Ovary (tissue), 7 donors: ENCODE measurements at regions not wholly inside any gene's neighbourhood (a gene's known extent, or its start where the extent isn't known, plus 50 kb on each side); places are given as distances from the start of the nearest gene placed in this dataset.

Experiments
- DNase-seq, 5 donors: peaks; one replicate each; pipeline ENCODE4 v3.0.0-alpha.2; 2019 to 2020
- H3K27ac ChIP-seq, 2 donors: fragments of 200-600 bp; one replicate each; pipeline versions ENCODE4 v1.5.1 to v1.8.0; 2019 to 2022
- H3K27me3 ChIP-seq: fragments of 200-600 bp; one replicate; pipeline ENCODE4 v1.8.0; 2022
- H3K36me3 ChIP-seq: fragments of 200-600 bp; sonication (generic); one replicate; pipeline ENCODE4 v1.5.1; 2019
- H3K4me1 ChIP-seq: one replicate; pipeline ENCODE4 v1.8.1; 2013; ENCODE audit warnings: mild to moderate bottlenecking, moderate library complexity; ENCODE audit not compliant: insufficient read depth
- H3K4me3 ChIP-seq: fragments of 200-600 bp; sonication (generic); one replicate; pipeline ENCODE4 v1.5.1; 2017
- H3K9me3 ChIP-seq, 2 donors: fragments of 200-600 bp in 1 of 2; sonication (generic) in 1 of 2; one replicate each; pipeline versions ENCODE4 v1.5.1 to v1.8.1; 2013 to 2019; ENCODE audit warnings: mild to moderate bottlenecking in 1 of 2, moderate library complexity in 1 of 2
- EP300 ChIP-seq: sonication (generic); formaldehyde crosslinking; IDR thresholded peaks from one replicate; pipeline ENCODE4 v1.6.1; 2017; ENCODE audit warnings: antibody characterized with exemption
- POLR2A ChIP-seq: fragments of 450-650 bp; IDR thresholded peaks from one replicate; pipeline ENCODE4 v1.6.1; 2017; ENCODE audit warnings: antibody characterized with exemption, mild to moderate bottlenecking, moderate library complexity
- WGBS, 3 donors: extraction: QIAGEN DNeasy Blood & Tissue Kit in 1 of 3; methylation state at CpG; one replicate each; pipeline versions ENCODE4 v1.1.5 to v1.1.7; 2013 to 2017; 5-methylcytosine and 5-hydroxymethylcytosine counted together
- intact Hi-C, 4 donors: fragments of 100-400 bp; cut with DNase I; formaldehyde crosslinking; loops; one replicate each; pipeline versions ENCODE4 v1.11.0 to v1.15.1; 2022 to 2023
- TF ChIP-seq, protein P1 (sequence below), 3 donors: fragments of 450-650 bp in 2 of 3; fragments of 200-600 bp in 1 of 3; IDR thresholded peaks; one replicate each; pipeline versions ENCODE4 v1.5.1 to v1.8.0; 2016 to 2022; ENCODE audit warnings: antibody characterized with exemption in 3 of 3, mild to moderate bottlenecking in 1 of 3
- donor health status: DM: no; HTN: no; CAD: no; lungs with moderate emphysema.
- donor health status: DM: no; HTN: no; CAD: no.
- donor health status: Bipolar disorder and iron deficiency.
- donor health status: DM: no; HTN: no; CAD: no.
- donor health status: DM: yes; HTN: yes; CAD: no.

- no peak overlapping the region for H3K27ac ChIP-seq
- no peak overlapping the region for H3K4me3 ChIP-seq
- no peaks in the 10 kb centered on the region for H3K27me3 ChIP-seq
- H3K9me3 ChIP-seq = no peaks in the 10 kb centered on the region
- TF ChIP-seq EP300 = no peak
- TF ChIP-seq POLR2A = no peak
- TF ChIP-seq, protein P1, sequence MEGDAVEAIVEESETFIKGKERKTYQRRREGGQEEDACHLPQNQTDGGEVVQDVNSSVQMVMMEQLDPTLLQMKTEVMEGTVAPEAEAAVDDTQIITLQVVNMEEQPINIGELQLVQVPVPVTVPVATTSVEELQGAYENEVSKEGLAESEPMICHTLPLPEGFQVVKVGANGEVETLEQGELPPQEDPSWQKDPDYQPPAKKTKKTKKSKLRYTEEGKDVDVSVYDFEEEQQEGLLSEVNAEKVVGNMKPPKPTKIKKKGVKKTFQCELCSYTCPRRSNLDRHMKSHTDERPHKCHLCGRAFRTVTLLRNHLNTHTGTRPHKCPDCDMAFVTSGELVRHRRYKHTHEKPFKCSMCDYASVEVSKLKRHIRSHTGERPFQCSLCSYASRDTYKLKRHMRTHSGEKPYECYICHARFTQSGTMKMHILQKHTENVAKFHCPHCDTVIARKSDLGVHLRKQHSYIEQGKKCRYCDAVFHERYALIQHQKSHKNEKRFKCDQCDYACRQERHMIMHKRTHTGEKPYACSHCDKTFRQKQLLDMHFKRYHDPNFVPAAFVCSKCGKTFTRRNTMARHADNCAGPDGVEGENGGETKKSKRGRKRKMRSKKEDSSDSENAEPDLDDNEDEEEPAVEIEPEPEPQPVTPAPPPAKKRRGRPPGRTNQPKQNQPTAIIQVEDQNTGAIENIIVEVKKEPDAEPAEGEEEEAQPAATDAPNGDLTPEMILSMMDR (IDR thresholded peaks at IDR 0.05) = no peak
- no peaks in the 10 kb centered on the region for H3K36me3 ChIP-seq
- intact Hi-C loops = no loop called here
- no peak for DNase-seq
- H3K4me1 ChIP-seq = no peaks in the 10 kb centered on the region
Observed at GRCh38 chr17:56076980-56077379, 76.3 kb upstream of the ANKFN1 start.

- DNase-seq = no peak
- Histone ChIP-seq H3K36me3 (no peaks in the 10 kb centered on the region), H3K27ac (no peak overlapping the region), H3K27me3 (no peaks in the 10 kb centered on the region), H3K4me3 (no peak overlapping the region), H3K9me3 (no peaks in the 10 kb centered on the region), H3K4me1 (no peaks in the 10 kb centered on the region)
- TF ChIP-seq POLR2A (no peak), EP300 (no peak)
- TF ChIP-seq, protein P1 (IDR thresholded peaks at IDR 0.05) = no peak
- intact Hi-C loops = no loop called here
- 66 to 72% (median 68%) methylated on average over 2 of the region's 2 CpGs for WGBS, 3 donors
Observed at GRCh38 chr17:56083475-56083874, 69.8 kb upstream of the ANKFN1 start.

- Histone ChIP-seq H3K27ac (no peak overlapping the region), H3K4me3 (no peak overlapping the region), H3K9me3 (no peaks in the 10 kb centered on the region), H3K36me3 (no peaks in the 10 kb centered on the region), H3K27me3 (no peaks in the 10 kb centered on the region), H3K4me1 (no peaks in the 10 kb centered on the region)
- 88 to 94% (median 91%) methylated on average over 3 of the region's 3 CpGs for WGBS, 3 donors
- no peak for TF ChIP-seq EP300
- TF ChIP-seq, protein P1 (IDR thresholded peaks at IDR 0.05) = no peak
- DNase-seq = no peak
- intact Hi-C loops = no loop called here
Observed at GRCh38 chr17:56085576-56086267, 67.6 kb upstream of the ANKFN1 start.

DNA sequence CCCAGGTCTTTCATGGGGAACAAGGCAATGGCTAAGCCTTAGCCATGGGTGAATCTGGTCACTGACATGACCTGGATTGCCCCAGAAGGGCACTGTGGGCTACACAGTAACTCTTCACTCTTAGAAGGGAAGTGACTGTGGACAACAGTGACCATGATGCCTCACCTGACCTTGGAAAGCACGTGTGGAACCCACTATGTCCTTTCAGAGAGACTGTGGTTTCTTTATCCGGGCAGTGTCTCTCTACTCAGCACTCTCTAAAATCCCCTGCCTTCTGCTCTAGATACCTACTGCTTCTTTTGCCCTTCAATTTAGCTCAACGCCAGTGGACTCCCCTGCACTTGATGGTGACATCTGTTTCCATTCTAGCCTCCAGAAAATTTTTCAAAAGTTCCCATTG lies 66.1 kb upstream of the ANKFN1 start:
- Histone ChIP-seq H3K36me3 (no peaks in the 10 kb centered on the region), H3K4me3 (no peak overlapping the region), H3K27ac (no peak overlapping the region), H3K27me3 (no peaks in the 10 kb centered on the region), H3K9me3 (no peaks in the 10 kb centered on the region), H3K4me1 (no peaks in the 10 kb centered on the region)
- intact Hi-C loops = no loop called here
- no peak for DNase-seq
- TF ChIP-seq EP300 (no peak), POLR2A (no peak)
- TF ChIP-seq, protein P1 (IDR thresholded peaks at IDR 0.05) = no peak
- 47 to 53% (median 52%) methylated on average over 3 of the region's 3 CpGs for WGBS, 3 donors
